SU-DHL-6 (cell line): ENCODE measurements at regions not wholly inside any gene's neighbourhood (a gene's known extent, or its start where the extent isn't known, plus 50 kb on each side); places are given as distances from the start of the nearest gene placed in this dataset.
"Not testable (repeated sequence)": the region's sequence is repeated elsewhere in the genome, so short reads cannot be mapped to it uniquely, and the experiment has no call there.

ENCODE experiments used
- H2AFZ ChIP-seq: fragments of 200-600 bp; sonication (generic); 2 replicates; pipeline ENCODE4 v1.6.1; 2014; ENCODE audit warnings: low read depth, mild to moderate bottlenecking, moderate library complexity, mixed read lengths, antibody characterized with exemption, low read length; ENCODE audit not compliant: severe bottlenecking
- H3F3A ChIP-seq: fragments of 200-600 bp; shearing (Covaris generic); 2 replicates; pipeline ENCODE4 v1.6.0; 2016; ENCODE audit warnings: antibody characterized with exemption, mild to moderate bottlenecking; ENCODE audit not compliant: insufficient read depth
- H3K27ac ChIP-seq: fragments of 200-600 bp; sonication (generic); 2 replicates; pipeline ENCODE4 v1.5.1; 2016; ENCODE audit warnings: low read depth, mild to moderate bottlenecking, low read length, moderate library complexity, mixed read lengths
- H3K27me3 ChIP-seq: fragments of 200-600 bp; sonication (generic), shearing (Covaris generic); 2 replicates; pipeline ENCODE4 v1.6.0; 2014; ENCODE audit warnings: mild to moderate bottlenecking, low read length
- H3K36me3 ChIP-seq: fragments of 200-600 bp; sonication (generic); 2 replicates; pipeline ENCODE4 v1.6.1; 2014; ENCODE audit warnings: mild to moderate bottlenecking, low read length, mixed read lengths
- H3K4me2 ChIP-seq: fragments of 300-600, 200-600 bp; shearing (Covaris generic), sonication (generic); 2 replicates; pipeline ENCODE4 v1.6.0; 2014; ENCODE audit warnings: low read length, low read depth, mild to moderate bottlenecking; ENCODE audit not compliant: poor library complexity, severe bottlenecking
- H3K4me3 ChIP-seq: fragments of 200-600 bp; sonication (generic); 2 replicates; pipeline ENCODE4 v1.5.1; 2014; ENCODE audit warnings: antibody characterized with exemption, low read length, mild to moderate bottlenecking, mixed read lengths; ENCODE audit not compliant: insufficient read depth, poor library complexity, severe bottlenecking
- H3K79me2 ChIP-seq: fragments of 200-600 bp; sonication (generic); 2 replicates; pipeline ENCODE4 v1.6.1; 2014; ENCODE audit warnings: mild to moderate bottlenecking, low read length, moderate library complexity; ENCODE audit not compliant: insufficient read depth
- H3K9ac ChIP-seq: fragments of 200-600 bp; sonication (generic); 2 replicates; pipeline ENCODE4 v1.7.0; 2014; ENCODE audit warnings: mild to moderate bottlenecking, low read length
- H3K9me2 ChIP-seq: fragments of 200-600 bp; sonication (generic); replicated peaks from 2 replicates; pipeline ENCODE4 v1.6.1; 2014; ENCODE audit warnings: low read length; ENCODE audit not compliant: insufficient read depth
- H3K9me3 ChIP-seq: fragments of 200-600 bp; sonication (generic); 2 replicates; pipeline ENCODE4 v1.6.1; 2014; ENCODE audit warnings: low read length, mixed read lengths; ENCODE audit not compliant: insufficient read depth
- H4K20me1 ChIP-seq: fragments of 200-600 bp; sonication (generic); 2 replicates; pipeline ENCODE4 v1.6.1; 2014; ENCODE audit warnings: low read depth, mild to moderate bottlenecking, antibody characterized with exemption, low read length, moderate library complexity, mixed read lengths
- EZH2phosphoT487 ChIP-seq: fragments of 200-600 bp; sonication (generic), shearing (Covaris generic); conservative IDR thresholded peaks from 2 replicates; pipeline ENCODE4 v1.6.1; 2018; ENCODE audit warnings: mild to moderate bottlenecking, antibody characterized with exemption, low read length, moderate library complexity, mixed read lengths
- TF ChIP-seq, protein P1 (sequence below): fragments of 200-600 bp; sonication (generic); IDR thresholded peaks from one replicate; pipeline ENCODE4 v1.5.1; 2017; ENCODE audit warnings: antibody characterized with exemption, mild to moderate bottlenecking, low read length, moderate library complexity; ENCODE audit not compliant: insufficient read depth, poor library complexity, severe bottlenecking

GRCh38 chr14:106764968-106765369 lies 1238.6 kb downstream of the TMEM121 start:
- not testable (repeated sequence) for H3K36me3 ChIP-seq, H3K79me2 ChIP-seq, H3K27ac ChIP-seq, H3K9ac ChIP-seq, H3K9me3 ChIP-seq, H3K27me3 ChIP-seq, H2AFZ ChIP-seq, H3F3A ChIP-seq, H3K9me2 ChIP-seq, H4K20me1 ChIP-seq, H3K4me2 ChIP-seq, H3K4me3 ChIP-seq
- TF ChIP-seq, protein P1, sequence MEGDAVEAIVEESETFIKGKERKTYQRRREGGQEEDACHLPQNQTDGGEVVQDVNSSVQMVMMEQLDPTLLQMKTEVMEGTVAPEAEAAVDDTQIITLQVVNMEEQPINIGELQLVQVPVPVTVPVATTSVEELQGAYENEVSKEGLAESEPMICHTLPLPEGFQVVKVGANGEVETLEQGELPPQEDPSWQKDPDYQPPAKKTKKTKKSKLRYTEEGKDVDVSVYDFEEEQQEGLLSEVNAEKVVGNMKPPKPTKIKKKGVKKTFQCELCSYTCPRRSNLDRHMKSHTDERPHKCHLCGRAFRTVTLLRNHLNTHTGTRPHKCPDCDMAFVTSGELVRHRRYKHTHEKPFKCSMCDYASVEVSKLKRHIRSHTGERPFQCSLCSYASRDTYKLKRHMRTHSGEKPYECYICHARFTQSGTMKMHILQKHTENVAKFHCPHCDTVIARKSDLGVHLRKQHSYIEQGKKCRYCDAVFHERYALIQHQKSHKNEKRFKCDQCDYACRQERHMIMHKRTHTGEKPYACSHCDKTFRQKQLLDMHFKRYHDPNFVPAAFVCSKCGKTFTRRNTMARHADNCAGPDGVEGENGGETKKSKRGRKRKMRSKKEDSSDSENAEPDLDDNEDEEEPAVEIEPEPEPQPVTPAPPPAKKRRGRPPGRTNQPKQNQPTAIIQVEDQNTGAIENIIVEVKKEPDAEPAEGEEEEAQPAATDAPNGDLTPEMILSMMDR: peak; percentile 69

GRCh38 chr14:106766145-106766544 lies 1239.8 kb downstream of the TMEM121 start:
- peak overlapping the region; percentile 43; the same call in 1 of the 2 replicates for H3K27ac ChIP-seq
- no peak overlapping the region for H3K4me2 ChIP-seq
- H3K36me3 ChIP-seq: no peaks in the 10 kb centered on the region
- no peak overlapping the region for H2AFZ ChIP-seq
- no peak overlapping the region for H3K4me3 ChIP-seq
- no peak overlapping the region for H3K9ac ChIP-seq
- no peaks in the 10 kb centered on the region for H3F3A ChIP-seq
- H3K79me2 ChIP-seq: no peaks in the 10 kb centered on the region
- no peaks in the 10 kb centered on the region for H3K9me2 ChIP-seq
- no peaks in the 10 kb centered on the region for H3K9me3 ChIP-seq
- TF ChIP-seq EZH2phosphoT487: no peak
- TF ChIP-seq, protein P1: no peak
- H4K20me1 ChIP-seq: no peaks in the 10 kb centered on the region
- no peaks in the 10 kb centered on the region for H3K27me3 ChIP-seq

DNA sequence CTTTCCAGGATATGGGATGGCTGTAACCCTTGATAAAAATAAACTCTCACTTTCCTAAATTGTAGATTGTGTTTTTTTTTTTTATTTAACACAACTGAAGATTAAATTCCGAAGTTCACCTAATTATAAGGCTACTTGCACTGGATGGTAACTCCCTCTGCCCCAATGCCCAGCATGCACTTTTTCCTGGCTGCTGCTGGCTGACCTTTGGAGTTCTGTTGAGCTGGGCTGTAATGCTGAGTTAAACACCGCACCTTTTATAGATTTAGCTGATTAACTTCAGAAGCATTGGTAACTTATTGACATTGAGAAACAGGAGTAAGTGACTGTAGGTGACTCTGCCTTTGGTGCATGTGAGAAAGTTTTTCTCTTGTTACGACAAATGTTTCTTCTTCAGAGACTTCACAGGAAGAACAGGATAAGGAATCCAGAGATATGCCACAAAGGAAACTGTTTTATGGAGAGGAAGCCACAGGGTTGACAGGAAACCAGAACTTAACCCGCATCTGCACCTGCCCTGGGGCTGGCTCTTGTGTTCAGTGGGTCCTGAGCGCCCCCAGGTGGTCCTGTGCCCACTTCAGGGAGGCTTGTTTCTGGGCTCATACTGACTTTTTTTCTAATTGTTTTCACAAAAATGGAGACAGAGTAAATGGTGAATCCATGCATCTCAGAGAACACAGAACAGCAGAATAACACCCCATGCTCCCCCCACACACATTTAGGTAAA lies 1240.3 kb downstream of the TMEM121 start:
- H3K9me3 ChIP-seq, H4K20me1 ChIP-seq, H3K9me2 ChIP-seq, H3K79me2 ChIP-seq, H3K27me3 ChIP-seq, H3K36me3 ChIP-seq, H3K9ac ChIP-seq, H2AFZ ChIP-seq, H3F3A ChIP-seq, H3K4me3 ChIP-seq: not testable (repeated sequence)
- H3K4me2 ChIP-seq: peak overlapping the region; percentile 4
- TF ChIP-seq, protein P1: peak; percentile 59
- peak overlapping the region; percentile 43; the same call in 1 of the 2 replicates for H3K27ac ChIP-seq

- H3K36me3 ChIP-seq, H3K79me2 ChIP-seq, H3K9me3 ChIP-seq, H3K27me3 ChIP-seq, H3F3A ChIP-seq, H4K20me1 ChIP-seq, H3K4me3 ChIP-seq, H3K9me2 ChIP-seq, H2AFZ ChIP-seq: not testable (repeated sequence)
- peak overlapping the region; percentile 8 for H3K4me2 ChIP-seq
- H3K27ac ChIP-seq: peak overlapping the region; percentile 79
- 0 out of 2 replicates have a peak overlapping the region, but pooled peaks have one; percentile 20 for H3K9ac ChIP-seq
Measured at GRCh38 chr14:106768230-106768629, 1241.8 kb downstream of the TMEM121 start.

DNA sequence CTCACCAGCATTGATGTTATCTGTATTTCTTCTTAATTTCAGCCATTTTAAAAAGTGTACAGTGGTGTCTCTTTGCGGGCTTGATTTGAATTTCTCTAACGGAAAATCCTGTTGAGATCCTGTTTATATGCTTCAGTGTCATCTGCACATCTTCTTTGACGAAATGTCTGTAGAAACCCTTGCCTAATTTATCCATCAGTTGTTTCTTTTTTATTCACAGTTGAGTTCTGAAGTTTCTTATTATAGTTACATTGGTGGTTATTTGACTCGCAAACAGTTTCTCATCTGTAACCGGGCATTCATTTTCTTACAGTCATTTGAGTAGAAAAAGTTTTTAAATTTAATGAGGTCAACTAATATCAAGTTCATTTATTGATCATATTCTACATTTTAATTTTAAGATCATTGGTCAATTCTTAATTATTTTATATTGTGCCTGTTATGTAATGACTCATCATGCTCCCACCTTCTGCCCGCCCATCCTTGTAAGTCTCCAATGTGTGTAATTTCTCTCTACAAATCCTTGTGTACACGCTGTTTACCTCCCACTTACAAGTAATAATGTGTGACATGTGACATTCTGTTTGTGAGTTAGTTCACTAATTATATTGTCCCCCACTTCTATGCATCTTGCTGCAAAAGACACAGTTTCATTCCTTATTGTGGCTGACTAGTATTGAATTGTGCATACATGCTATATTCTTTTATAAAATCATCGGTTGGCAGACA lies 1242.8 kb downstream of the TMEM121 start:
- Histone ChIP-seq H3K9ac (0 out of 2 replicates have a peak overlapping the region, but pooled peaks have one; percentile 18), H3K27ac (peak overlapping the region; percentile 79), H3K4me2 (peak overlapping the region; percentile 33)
- H3K27me3 ChIP-seq, H3K9me2 ChIP-seq, H3K79me2 ChIP-seq, H3F3A ChIP-seq, H3K36me3 ChIP-seq, H3K4me3 ChIP-seq, H4K20me1 ChIP-seq, H2AFZ ChIP-seq, H3K9me3 ChIP-seq: not testable (repeated sequence)
